ENCODE measurements at regions not wholly inside any gene's neighbourhood (a gene's known extent, or its start where the extent isn't known, plus 50 kb on each side); places are given as distances from the start of the nearest gene placed in this dataset.

- ChIA-PET POLR2A (no interaction called here), CTCF (no interaction called here)
- no peak for DNase-seq (ENCODE audit: extremely low spot score)
- TF ChIP-seq NFRKB (IDR thresholded peaks at IDR 0.05) (no peak), TARDBP (IDR thresholded peaks at IDR 0.05) (no peak), LEF1 (IDR thresholded peaks at IDR 0.05; ENCODE audit: borderline replicate concordance) (no peak), BHLHE40 (IDR thresholded peaks at IDR 0.05; ENCODE audit: borderline replicate concordance) (no peak), FOXA1 (IDR thresholded peaks at IDR 0.05) (no peak), SP1 (IDR thresholded peaks at IDR 0.05) (no peak), HDGF (IDR thresholded peaks at IDR 0.05; ENCODE audit: borderline replicate concordance) (no peak), L3MBTL2 (conservative IDR thresholded peaks at IDR 0.05) (no peak), FOXM1 (IDR thresholded peaks at IDR 0.05; ENCODE audit: borderline replicate concordance) (no peak), SUZ12 (IDR thresholded peaks at IDR 0.05) (no peak), ELF4 (IDR thresholded peaks at IDR 0.05) (no peak), CTBP1 (IDR thresholded peaks at IDR 0.05; ENCODE audit: borderline replicate concordance) (no peak), PKNOX1 (IDR thresholded peaks at IDR 0.05) (no peak), ZNF384 (IDR thresholded peaks at IDR 0.05) (no peak), ARNT (IDR thresholded peaks at IDR 0.05) (no peak), FOXK2 (IDR thresholded peaks at IDR 0.05) (no peak)
Measured at GRCh38 chr16:52611817-52612673, 65.1 kb upstream of the TOX3 start.

GRCh38 chr16:52603015-52603414 lies 56.1 kb upstream of the TOX3 start:
- TF ChIP-seq SUZ12 (IDR thresholded peaks at IDR 0.05) (no peak), HDGF (IDR thresholded peaks at IDR 0.05; ENCODE audit: borderline replicate concordance) (no peak), FOXA1 (IDR thresholded peaks at IDR 0.05) (no peak), ARNT (IDR thresholded peaks at IDR 0.05) (no peak), BHLHE40 (IDR thresholded peaks at IDR 0.05; ENCODE audit: borderline replicate concordance) (no peak), TARDBP (IDR thresholded peaks at IDR 0.05) (no peak), LEF1 (IDR thresholded peaks at IDR 0.05; ENCODE audit: borderline replicate concordance) (no peak), L3MBTL2 (conservative IDR thresholded peaks at IDR 0.05) (no peak), ZNF384 (IDR thresholded peaks at IDR 0.05) (no peak), CTBP1 (IDR thresholded peaks at IDR 0.05; ENCODE audit: borderline replicate concordance) (no peak), SP1 (IDR thresholded peaks at IDR 0.05) (no peak), PKNOX1 (IDR thresholded peaks at IDR 0.05) (no peak), ELF4 (IDR thresholded peaks at IDR 0.05) (no peak), FOXK2 (IDR thresholded peaks at IDR 0.05) (no peak), NFRKB (IDR thresholded peaks at IDR 0.05) (no peak)
- POLR2A ChIA-PET = no interaction called here
- DNase-seq (ENCODE audit: extremely low spot score) = no peak
- CTCF ChIA-PET = no interaction called here

- ChIA-PET POLR2A (no interaction called here), CTCF (no interaction called here)
- no peak for DNase-seq (ENCODE audit: extremely low spot score)
- TF ChIP-seq L3MBTL2 (conservative IDR thresholded peaks at IDR 0.05) (no peak), BHLHE40 (IDR thresholded peaks at IDR 0.05; ENCODE audit: borderline replicate concordance) (no peak), LEF1 (IDR thresholded peaks at IDR 0.05; ENCODE audit: borderline replicate concordance) (no peak), ELF4 (IDR thresholded peaks at IDR 0.05) (no peak), SP1 (IDR thresholded peaks at IDR 0.05) (no peak), FOXM1 (IDR thresholded peaks at IDR 0.05; ENCODE audit: borderline replicate concordance) (no peak), SUZ12 (IDR thresholded peaks at IDR 0.05) (no peak), PKNOX1 (IDR thresholded peaks at IDR 0.05) (no peak), FOXK2 (IDR thresholded peaks at IDR 0.05) (no peak), ZNF384 (IDR thresholded peaks at IDR 0.05) (no peak), TARDBP (IDR thresholded peaks at IDR 0.05) (no peak)
Measured at GRCh38 chr16:52597772-52598483, 51.0 kb upstream of the TOX3 start.

GRCh38 chr16:52597073-52597771 lies 50.3 kb upstream of the TOX3 start:
- TF ChIP-seq ELF4 (IDR thresholded peaks at IDR 0.05) = no peak
- TF ChIP-seq HDGF (IDR thresholded peaks at IDR 0.05; ENCODE audit: borderline replicate concordance) = no peak
- no peak for TF ChIP-seq SUZ12 (IDR thresholded peaks at IDR 0.05)
- no peak for TF ChIP-seq LEF1 (IDR thresholded peaks at IDR 0.05; ENCODE audit: borderline replicate concordance)
- no peak for TF ChIP-seq PKNOX1 (IDR thresholded peaks at IDR 0.05)
- TF ChIP-seq BHLHE40 (IDR thresholded peaks at IDR 0.05; ENCODE audit: borderline replicate concordance) = no peak
- TF ChIP-seq CTBP1 (IDR thresholded peaks at IDR 0.05; ENCODE audit: borderline replicate concordance) = no peak
- TF ChIP-seq FOXA1 (IDR thresholded peaks at IDR 0.05) = no peak
- TF ChIP-seq FOXM1 (IDR thresholded peaks at IDR 0.05; ENCODE audit: borderline replicate concordance) = no peak
- no peak for TF ChIP-seq TARDBP (IDR thresholded peaks at IDR 0.05)
- no peak for TF ChIP-seq L3MBTL2 (conservative IDR thresholded peaks at IDR 0.05)
- TF ChIP-seq ARNT (IDR thresholded peaks at IDR 0.05) = no peak
- TF ChIP-seq FOXK2 (IDR thresholded peaks at IDR 0.05) = no peak
- TF ChIP-seq ZNF384 (IDR thresholded peaks at IDR 0.05) = no peak
- no peak for TF ChIP-seq SP1 (IDR thresholded peaks at IDR 0.05)
- no peak for TF ChIP-seq NFRKB (IDR thresholded peaks at IDR 0.05)
- CTCF ChIA-PET = no interaction called here
- POLR2A ChIA-PET = no interaction called here
- no peak for DNase-seq (ENCODE audit: extremely low spot score)

Measured in HEK293T (cell line).